ENCODE measurements at regions not wholly inside any gene's neighbourhood (a gene's known extent, or its start where the extent isn't known, plus 50 kb on each side); places are given as distances from the start of the nearest gene placed in this dataset.

DNA sequence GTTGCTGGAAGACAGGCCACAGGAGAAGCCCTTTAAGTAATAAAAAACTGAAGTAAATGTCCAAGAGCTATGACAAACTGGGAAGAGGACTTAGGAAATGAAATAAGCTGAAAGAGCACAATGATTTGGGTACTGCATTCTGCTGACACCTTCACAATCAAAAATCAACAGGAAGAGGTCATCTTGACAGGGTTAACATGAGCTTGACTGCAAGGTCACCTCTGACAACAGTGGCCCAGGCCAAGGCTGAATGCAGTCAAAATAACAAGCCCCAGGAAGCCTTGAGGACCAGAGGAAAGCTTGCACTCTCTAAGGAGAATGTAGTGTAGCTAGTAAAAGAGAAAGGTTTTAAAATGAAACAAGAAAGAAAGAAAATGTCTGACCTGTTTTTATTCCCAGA, 179.3 kb downstream of the SEC16B start:
- Histone ChIP-seq H3K4ac (ENCODE audit: low read depth, low read length) (no peak overlapping the region), H2BK15ac (ENCODE audit: low read depth, low read length) (no peak overlapping the region), H3K4me3 (ENCODE audit: insufficient read depth, low read depth, low read length) (no peak overlapping the region), H3K56ac (ENCODE audit: extremely low read depth, insufficient read depth, low read length) (no peak overlapping the region), H4K91ac (ENCODE audit: insufficient read depth, low read depth, low read length) (no peak overlapping the region), H2AK5ac (ENCODE audit: low read depth, low read length) (no peak overlapping the region), H2BK20ac (ENCODE audit: low read depth, low read length) (no peak overlapping the region), H4K8ac (ENCODE audit: low read depth in 2 of 2, low read length in 2 of 2) (no peak overlapping the region), H2AFZ (replicated peaks; ENCODE audit: low read length, poor library complexity) (no peak overlapping the region), H3K18ac (ENCODE audit: low read depth, low read length) (no peak overlapping the region), H3K4me2 (ENCODE audit: low read depth, low read length) (no peak overlapping the region), H3K79me1 (ENCODE audit: low read depth in 1 of 2, low read length in 2 of 2) (no peaks in the 10 kb centered on the region), H3K4me1 (ENCODE audit: control insufficient read depth, insufficient read depth, low read length) (no peaks in the 10 kb centered on the region), H3K27ac (ENCODE audit: insufficient read depth, low read length) (no peak overlapping the region), H2BK5ac (ENCODE audit: low read depth, low read length, poor library complexity, severe bottlenecking) (no peak overlapping the region), H2AK9ac (replicated peaks; ENCODE audit: low read depth, low read length, poor library complexity) (no peak overlapping the region), H3K27me3 (ENCODE audit: control insufficient read depth, insufficient read depth, low read length) (peaks cover 2% of the 10 kb centered on the region), H3K23ac (ENCODE audit: low read depth, low read length) (no peak overlapping the region), H2BK120ac (ENCODE audit: low read depth, low read length) (no peak overlapping the region), H3K36me3 (ENCODE audit: control insufficient read depth, insufficient read depth, low read length) (no peaks in the 10 kb centered on the region), H3K9me3 (ENCODE audit: control insufficient read depth, insufficient read depth, low read length) (no peaks in the 10 kb centered on the region; the same call in 1 of the 2 replicates), H3K9me1 (ENCODE audit: insufficient read depth, low read length) (no peaks in the 10 kb centered on the region), H4K20me1 (ENCODE audit: insufficient read depth, low read length) (no peaks in the 10 kb centered on the region), H3K14ac (replicated peaks; ENCODE audit: low read depth, low read length) (no peak overlapping the region), H4K5ac (ENCODE audit: low read depth, low read length) (no peak overlapping the region), H3K9ac (ENCODE audit: low read depth, low read length) (no peak overlapping the region)
- dilution Hi-C loops (cut with HindIII; ENCODE audit: low sequenced_read_pairs, unreplicated experiment) (no loop called here), in situ Hi-C loops (cut with MboI; ENCODE audit: low sequenced_read_pairs) (no loop called here), intact Hi-C loops (cut with micrococcal nuclease) (no loop called here)
- TF ChIP-seq RCOR1 (IDR thresholded peaks at IDR 0.05; ENCODE audit: insufficient replicate concordance, low read length) (no peak), FOS (IDR thresholded peaks at IDR 0.05; ENCODE audit: low read depth, low read length) (no peak), MAFK (IDR thresholded peaks at IDR 0.05; ENCODE audit: low read depth, low read length) (no peak)
- DNase-seq: no peak
- POLR2A ChIA-PET (ENCODE audit: unreplicated experiment): no interaction called here
- CTCF ChIA-PET: interaction anchor here (1.4 kb wide), 1 partner anchor 10 kb away, joined by 6 read pairs; no protein-coding TSS in a partner anchor
- ATAC-seq (ENCODE audit: low read depth): no peak
- no TSS peak for BruUV-seq (replicated peaks)
